GM18868 (cell line): ENCODE measurements at regions not wholly inside any gene's neighbourhood (a gene's known extent, or its start where the extent isn't known, plus 50 kb on each side); places are given as distances from the start of the nearest gene placed in this dataset.

ENCODE experiments used
- ATAC-seq: cut with Tn5 transposase; IDR thresholded peaks from one replicate; pipeline ENCODE4 v1.9.1; 2021; ENCODE audit warnings: mild to moderate bottlenecking, moderate library complexity; ENCODE audit not compliant: unreplicated experiment

- ATAC-seq, result no peak
These were observed 320.7 kb upstream of the PFKP start for GRCh38 chr10:2746638-2747037.

- no peak for ATAC-seq
These were observed 321.7 kb upstream of the PFKP start for GRCh38 chr10:2745666-2746065.

- ATAC-seq, result no peak
These were observed 322.7 kb upstream of the PFKP start for GRCh38 chr10:2744547-2745200.

- no peak for ATAC-seq
These were observed 332.7 kb upstream of the PFKP start for GRCh38 chr10:2734603-2735002.

GRCh38 chr10:2733278-2733963, 333.9 kb upstream of the PFKP start:
- ATAC-seq, result no peak

GRCh38 chr10:2731940-2732339, 335.4 kb upstream of the PFKP start:
- no peak for ATAC-seq

- ATAC-seq, result no peak
These were observed 338.2 kb upstream of the PFKP start for GRCh38 chr10:2729197-2729596.

GRCh38 chr10:2728087-2728486, 339.3 kb upstream of the PFKP start:
- no peak for ATAC-seq

- ATAC-seq, result no peak
These were observed 350.8 kb upstream of the PFKP start for GRCh38 chr10:2716596-2716995.

- ATAC-seq, result no peak
These were observed 352.8 kb upstream of the PFKP start for GRCh38 chr10:2714597-2714996.

- no peak for ATAC-seq
These were observed 363.4 kb upstream of the PFKP start for GRCh38 chr10:2703953-2704352.

- no peak for ATAC-seq
These were observed 365.5 kb upstream of the PFKP start for GRCh38 chr10:2701802-2702201.

GRCh38 chr10:2700626-2701305, 366.6 kb upstream of the PFKP start:
- ATAC-seq, result no peak

GRCh38 chr10:2688958-2689357, 378.4 kb upstream of the PFKP start:
- no peak for ATAC-seq

- no peak for ATAC-seq
These were observed 380.7 kb upstream of the PFKP start for GRCh38 chr10:2686691-2687090.

- ATAC-seq, result no peak
These were observed 384.9 kb upstream of the PFKP start for GRCh38 chr10:2682491-2682890.

- no peak for ATAC-seq
These were observed 385.5 kb upstream of the PFKP start for GRCh38 chr10:2681891-2682290.

GRCh38 chr10:2680821-2681220, 386.5 kb upstream of the PFKP start:
- ATAC-seq, result no peak

- no peak for ATAC-seq
These were observed 387.7 kb upstream of the PFKP start for GRCh38 chr10:2679646-2680045.

- no peak for ATAC-seq
These were observed 390.9 kb upstream of the PFKP start for GRCh38 chr10:2676455-2676854.

GRCh38 chr10:2674451-2674850, 392.9 kb upstream of the PFKP start:
- ATAC-seq, result no peak

- ATAC-seq, result no peak
These were observed 396.5 kb upstream of the PFKP start for GRCh38 chr10:2670864-2671263.
